SK-N-SH (cell line): ENCODE measurements at regions not wholly inside any gene's neighbourhood (a gene's known extent, or its start where the extent isn't known, plus 50 kb on each side); places are given as distances from the start of the nearest gene placed in this dataset.

ENCODE experiments used
- CTCF ChIA-PET: fragments of 300-600, 350-600 bp; formaldehyde crosslinking; extraction: SDS; loops from one replicate; lab custom pipeline; 2021; lab: Yijun Ruan, JAX
- POLR2A ChIA-PET: fragments of 350-600 bp; sonication (Branson Sonifier 250); formaldehyde crosslinking; extraction: SDS; loops from one replicate; lab custom pipeline; 2020; ENCODE audit warnings: antibody characterized with exemption, inconsistent platforms; lab: Yijun Ruan, JAX
- DNase-seq: peaks from one replicate; pipeline ENCODE4 v3.0.0; 2012
- H2AFZ ChIP-seq: fragments of 200-600 bp; sonication (generic); 2 replicates; pipeline ENCODE4 v1.8.1; 2016; ENCODE audit warnings: antibody characterized with exemption, mild to moderate bottlenecking, low read depth
- H3F3A ChIP-seq: fragments of 200-600 bp; sonication (generic); replicated peaks from 2 replicates; pipeline ENCODE3; 2016; ENCODE audit warnings: antibody characterized with exemption, mild to moderate bottlenecking; ENCODE audit not compliant: insufficient read depth
- H3K27ac ChIP-seq, 2 experiments: fragments of 200-500 bp in 1 of 2; fragments of 200-600 bp in 1 of 2; sonication (Bioruptor generic) in 1 of 2; sonication (generic), shearing (Covaris generic) in 1 of 2; 2 replicates each; pipeline versions ENCODE4 v1.5.1 to v1.6.1; 2014 to 2016; ENCODE audit warnings: low read depth in 2 of 2, inconsistent platforms in 1 of 2, low read length in 1 of 2, mild to moderate bottlenecking in 1 of 2, mixed read lengths in 1 of 2
- H3K27me3 ChIP-seq: fragments of 200-600 bp; sonication (generic), shearing (Covaris generic); 2 replicates; pipeline ENCODE4 v1.6.1; 2016; ENCODE audit warnings: mixed run types; ENCODE audit not compliant: insufficient read depth
- H3K36me3 ChIP-seq, 2 experiments: fragments of 200-500 bp in 1 of 2; fragments of 200-600 bp in 1 of 2; sonication (Bioruptor generic) in 1 of 2; sonication (generic) in 1 of 2; replicated peaks in 1 of 2; 2 replicates each; pipeline versions ENCODE3 to v1.5.1; 2014 to 2016; ENCODE audit warnings: low read length in 1 of 2, mild to moderate bottlenecking in 1 of 2; ENCODE audit not compliant: insufficient read depth in 2 of 2, control insufficient read depth in 1 of 2
- H3K4me1 ChIP-seq, 2 experiments: fragments of 200-500 bp in 1 of 2; fragments of 200-600 bp in 1 of 2; sonication (Bioruptor generic) in 1 of 2; sonication (generic), shearing (Covaris generic) in 1 of 2; 2 replicates each; pipeline versions ENCODE4 v1.5.1 to v1.6.1; 2014 to 2016; ENCODE audit warnings: low read depth in 1 of 2, low read length in 1 of 2, mixed run types in 1 of 2; ENCODE audit not compliant: insufficient read depth in 2 of 2, control insufficient read depth in 1 of 2
- H3K4me2 ChIP-seq: fragments of 200-600 bp; sonication (generic), shearing (Covaris generic); 2 replicates; pipeline ENCODE4 v1.6.1; 2017; ENCODE audit warnings: mixed run types
- H3K4me3 ChIP-seq, 2 experiments: fragments of 200-500 bp in 1 of 2; fragments of 200-600 bp in 1 of 2; sonication (Bioruptor generic) in 1 of 2; sonication (generic), shearing (Covaris generic) in 1 of 2; 2 replicates each; pipeline versions ENCODE4 v1.5.1 to v1.8.1; 2014 to 2016; ENCODE audit warnings: low read depth in 2 of 2, inconsistent platforms in 1 of 2, low read length in 1 of 2, mild to moderate bottlenecking in 1 of 2, mixed read lengths in 1 of 2, moderate library complexity in 1 of 2
- H3K79me2 ChIP-seq: fragments of 200-600 bp; sonication (generic); 2 replicates; pipeline ENCODE4 v1.8.1; 2017; ENCODE audit warnings: mild to moderate bottlenecking; ENCODE audit not compliant: insufficient read depth
- H3K9ac ChIP-seq: fragments of 200-600 bp; sonication (generic); 2 replicates; pipeline ENCODE4 v1.6.1; 2017; ENCODE audit warnings: mixed run types
- H3K9me2 ChIP-seq: fragments of 200-600 bp; sonication (generic); 2 replicates; pipeline ENCODE4 v1.6.1; 2017; ENCODE audit warnings: mixed run types
- H3K9me3 ChIP-seq: fragments of 200-600 bp; sonication (generic); 2 replicates; pipeline ENCODE4 v1.6.1; 2017; ENCODE audit warnings: mixed run types, mild to moderate bottlenecking, moderate library complexity
- H4K20me1 ChIP-seq: fragments of 200-600 bp; sonication (generic); 2 replicates; pipeline ENCODE4 v1.6.1; 2017; ENCODE audit warnings: mild to moderate bottlenecking, mixed run types; ENCODE audit not compliant: insufficient read depth
- CTCF ChIP-seq: fragments of 200-600 bp; sonication (generic); IDR thresholded peaks from 2 replicates; pipeline ENCODE4 v1.6.1; 2017; ENCODE audit warnings: antibody characterized with exemption, mild to moderate bottlenecking, moderate library complexity
- ELF1 ChIP-seq: IDR thresholded peaks from 2 replicates; pipeline ENCODE4 v1.4.0; 2012
- EP300 ChIP-seq, 2 experiments: IDR thresholded peaks; 2 replicates each; pipeline versions ENCODE4 v1.4.0 to v1.6.1; 2012; ENCODE audit warnings: borderline replicate concordance in 1 of 2, low read depth in 1 of 2, low read length in 1 of 2
- EZH2phosphoT487 ChIP-seq: fragments of 200-600 bp; sonication (generic); IDR thresholded peaks from 2 replicates; pipeline ENCODE4 v1.6.1; 2017; ENCODE audit warnings: low read depth, mixed run types, mild to moderate bottlenecking, antibody characterized with exemption, moderate library complexity, borderline replicate concordance
- FOXJ3 ChIP-seq: sonication (generic); formaldehyde crosslinking; IDR thresholded peaks from 2 replicates; pipeline ENCODE4 v1.5.1; 2020; ENCODE audit warnings: mild to moderate bottlenecking, missing genetic modification reagents
- FOXM1 ChIP-seq: IDR thresholded peaks from 2 replicates; pipeline ENCODE4 v1.4.0; 2012; ENCODE audit warnings: low read depth, mild to moderate bottlenecking
- MAX ChIP-seq: IDR thresholded peaks from 2 replicates; pipeline ENCODE4 v1.4.0; 2012; ENCODE audit warnings: low read depth
- MEF2A ChIP-seq: IDR thresholded peaks from 2 replicates; pipeline ENCODE4 v1.4.0; 2012; ENCODE audit warnings: low read depth, borderline replicate concordance
- POLR2AphosphoS5 ChIP-seq: IDR thresholded peaks from 2 replicates; pipeline ENCODE4 v1.6.1; 2012; ENCODE audit warnings: low read depth, low read length
- RAD21 ChIP-seq: IDR thresholded peaks from 2 replicates; pipeline ENCODE4 v1.6.1; 2012; ENCODE audit warnings: mild to moderate bottlenecking, low read length
- REST ChIP-seq: IDR thresholded peaks from 2 replicates; pipeline ENCODE4 v1.6.1; 2012; ENCODE audit warnings: mild to moderate bottlenecking, low read depth, low read length, moderate library complexity
- RFX5 ChIP-seq: IDR thresholded peaks from 2 replicates; pipeline ENCODE4 v1.6.1; 2012; ENCODE audit warnings: mild to moderate bottlenecking, improper control_type of control experiment, low read length
- SMC3 ChIP-seq: IDR thresholded peaks from 2 replicates; pipeline ENCODE4 v1.6.1; 2012; ENCODE audit warnings: low read depth, low read length, improper control_type of control experiment
- USF1 ChIP-seq: IDR thresholded peaks from 2 replicates; pipeline ENCODE4 v1.4.0; 2012; ENCODE audit warnings: low read depth, borderline replicate concordance
- ZBTB33 ChIP-seq: IDR thresholded peaks from 2 replicates; pipeline ENCODE4 v1.4.0; 2012; ENCODE audit warnings: low read depth, borderline replicate concordance
- WGBS: methylation state at CpG from one replicate; pipeline ENCODE4 v1.1.6; 2017; ENCODE audit warnings: low lambda C conversion rate; 5-methylcytosine and 5-hydroxymethylcytosine counted together

- H3F3A ChIP-seq: no peaks in the 10 kb centered on the region
- H3K4me3 ChIP-seq: no peak overlapping the region
- no peaks in the 10 kb centered on the region for H3K9me2 ChIP-seq
- no peaks in the 10 kb centered on the region for H3K9me3 ChIP-seq
- no peaks in the 10 kb centered on the region for H3K79me2 ChIP-seq
- 73% methylated on average over 4 of the region's 4 CpGs for WGBS
- CTCF ChIA-PET: interaction anchor here (1.2 to 1.6 kb wide), 3 partner anchors 10 to 70 kb away, joined by 3 to 4 read pairs (median 4); no protein-coding TSS in a partner anchor
- no peaks in the 10 kb centered on the region for H3K36me3 ChIP-seq
- H3K27ac ChIP-seq: no peak overlapping the region
- no peak overlapping the region for H3K4me2 ChIP-seq
- peaks cover 0 to 11% of the 10 kb centered on the region in 2 experiments; a peak in 1 of 4 replicates for H3K4me1 ChIP-seq
- H4K20me1 ChIP-seq: no peaks in the 10 kb centered on the region
- TF ChIP-seq RAD21 (no peak), EP300 (IDR thresholded peaks at IDR 0.05; ENCODE audit: borderline replicate concordance in 1 of 2, low read depth in 1 of 2, low read length in 1 of 2) (no peak), RFX5 (no peak), ZBTB33 (no peak), SMC3 (no peak), MAX (no peak), ELF1 (no peak), FOXJ3 (CRISPR knock-in tag) (no peak), FOXM1 (no peak), POLR2AphosphoS5 (no peak), EZH2phosphoT487 (no peak), REST (no peak), USF1 (no peak), MEF2A (no peak), CTCF (no peak)
- TF ChIP-seq, all 33 proteins: peak for 0
- no peak overlapping the region for H2AFZ ChIP-seq
- POLR2A ChIA-PET: no interaction called here
- H3K9ac ChIP-seq: no peak overlapping the region
- DNase-seq: no peak
- no peaks in the 10 kb centered on the region for H3K27me3 ChIP-seq
Observed at GRCh38 chr5:138663561-138663960, 88.4 kb upstream of the HSPA9 start.
